SK-N-SH (cell line): ENCODE measurements at regions not wholly inside any gene's neighbourhood (a gene's known extent, or its start where the extent isn't known, plus 50 kb on each side); places are given as distances from the start of the nearest gene placed in this dataset.

ENCODE experiments used
- CTCF ChIA-PET: fragments of 300-600, 350-600 bp; formaldehyde crosslinking; extraction: SDS; loops from one replicate; lab custom pipeline; 2021; lab: Yijun Ruan, JAX
- POLR2A ChIA-PET: fragments of 350-600 bp; sonication (Branson Sonifier 250); formaldehyde crosslinking; extraction: SDS; loops from one replicate; lab custom pipeline; 2020; ENCODE audit warnings: antibody characterized with exemption, inconsistent platforms; lab: Yijun Ruan, JAX
- DNase-seq: peaks from one replicate; pipeline ENCODE4 v3.0.0; 2012
- H2AFZ ChIP-seq: fragments of 200-600 bp; sonication (generic); 2 replicates; pipeline ENCODE4 v1.8.1; 2016; ENCODE audit warnings: antibody characterized with exemption, mild to moderate bottlenecking, low read depth
- H3F3A ChIP-seq: fragments of 200-600 bp; sonication (generic); replicated peaks from 2 replicates; pipeline ENCODE3; 2016; ENCODE audit warnings: antibody characterized with exemption, mild to moderate bottlenecking; ENCODE audit not compliant: insufficient read depth
- H3K27ac ChIP-seq, 2 experiments: fragments of 200-500 bp in 1 of 2; fragments of 200-600 bp in 1 of 2; sonication (Bioruptor generic) in 1 of 2; sonication (generic), shearing (Covaris generic) in 1 of 2; 2 replicates each; pipeline versions ENCODE4 v1.5.1 to v1.6.1; 2014 to 2016; ENCODE audit warnings: low read depth in 2 of 2, inconsistent platforms in 1 of 2, low read length in 1 of 2, mild to moderate bottlenecking in 1 of 2, mixed read lengths in 1 of 2
- H3K27me3 ChIP-seq: fragments of 200-600 bp; sonication (generic), shearing (Covaris generic); 2 replicates; pipeline ENCODE4 v1.6.1; 2016; ENCODE audit warnings: mixed run types; ENCODE audit not compliant: insufficient read depth
- H3K36me3 ChIP-seq, 2 experiments: fragments of 200-500 bp in 1 of 2; fragments of 200-600 bp in 1 of 2; sonication (Bioruptor generic) in 1 of 2; sonication (generic) in 1 of 2; replicated peaks in 1 of 2; 2 replicates each; pipeline versions ENCODE3 to v1.5.1; 2014 to 2016; ENCODE audit warnings: low read length in 1 of 2, mild to moderate bottlenecking in 1 of 2; ENCODE audit not compliant: insufficient read depth in 2 of 2, control insufficient read depth in 1 of 2
- H3K4me1 ChIP-seq, 2 experiments: fragments of 200-500 bp in 1 of 2; fragments of 200-600 bp in 1 of 2; sonication (Bioruptor generic) in 1 of 2; sonication (generic), shearing (Covaris generic) in 1 of 2; 2 replicates each; pipeline versions ENCODE4 v1.5.1 to v1.6.1; 2014 to 2016; ENCODE audit warnings: low read depth in 1 of 2, low read length in 1 of 2, mixed run types in 1 of 2; ENCODE audit not compliant: insufficient read depth in 2 of 2, control insufficient read depth in 1 of 2
- H3K4me2 ChIP-seq: fragments of 200-600 bp; sonication (generic), shearing (Covaris generic); 2 replicates; pipeline ENCODE4 v1.6.1; 2017; ENCODE audit warnings: mixed run types
- H3K4me3 ChIP-seq, 2 experiments: fragments of 200-500 bp in 1 of 2; fragments of 200-600 bp in 1 of 2; sonication (Bioruptor generic) in 1 of 2; sonication (generic), shearing (Covaris generic) in 1 of 2; 2 replicates each; pipeline versions ENCODE4 v1.5.1 to v1.8.1; 2014 to 2016; ENCODE audit warnings: low read depth in 2 of 2, inconsistent platforms in 1 of 2, low read length in 1 of 2, mild to moderate bottlenecking in 1 of 2, mixed read lengths in 1 of 2, moderate library complexity in 1 of 2
- H3K79me2 ChIP-seq: fragments of 200-600 bp; sonication (generic); 2 replicates; pipeline ENCODE4 v1.8.1; 2017; ENCODE audit warnings: mild to moderate bottlenecking; ENCODE audit not compliant: insufficient read depth
- H3K9ac ChIP-seq: fragments of 200-600 bp; sonication (generic); 2 replicates; pipeline ENCODE4 v1.6.1; 2017; ENCODE audit warnings: mixed run types
- H3K9me2 ChIP-seq: fragments of 200-600 bp; sonication (generic); 2 replicates; pipeline ENCODE4 v1.6.1; 2017; ENCODE audit warnings: mixed run types
- H3K9me3 ChIP-seq: fragments of 200-600 bp; sonication (generic); 2 replicates; pipeline ENCODE4 v1.6.1; 2017; ENCODE audit warnings: mixed run types, mild to moderate bottlenecking, moderate library complexity
- H4K20me1 ChIP-seq: fragments of 200-600 bp; sonication (generic); 2 replicates; pipeline ENCODE4 v1.6.1; 2017; ENCODE audit warnings: mild to moderate bottlenecking, mixed run types; ENCODE audit not compliant: insufficient read depth
- CTCF ChIP-seq: fragments of 200-600 bp; sonication (generic); IDR thresholded peaks from 2 replicates; pipeline ENCODE4 v1.6.1; 2017; ENCODE audit warnings: antibody characterized with exemption, mild to moderate bottlenecking, moderate library complexity
- EP300 ChIP-seq, 2 experiments: IDR thresholded peaks; 2 replicates each; pipeline versions ENCODE4 v1.4.0 to v1.6.1; 2012; ENCODE audit warnings: borderline replicate concordance in 1 of 2, low read depth in 1 of 2, low read length in 1 of 2
- FOXM1 ChIP-seq: IDR thresholded peaks from 2 replicates; pipeline ENCODE4 v1.4.0; 2012; ENCODE audit warnings: low read depth, mild to moderate bottlenecking
- MEF2A ChIP-seq: IDR thresholded peaks from 2 replicates; pipeline ENCODE4 v1.4.0; 2012; ENCODE audit warnings: low read depth, borderline replicate concordance
- NRF1 ChIP-seq: IDR thresholded peaks from 2 replicates; pipeline ENCODE4 v1.6.1; 2012; ENCODE audit warnings: low read depth, mild to moderate bottlenecking, low read length
- PBX3 ChIP-seq: IDR thresholded peaks from 2 replicates; pipeline ENCODE4; 2012
- RAD21 ChIP-seq: IDR thresholded peaks from 2 replicates; pipeline ENCODE4 v1.6.1; 2012; ENCODE audit warnings: mild to moderate bottlenecking, low read length
- SIN3A ChIP-seq: IDR thresholded peaks from 2 replicates; pipeline ENCODE4 v1.6.1; 2012; ENCODE audit warnings: low read depth, mild to moderate bottlenecking, low read length, moderate library complexity, borderline replicate concordance
- USF2 ChIP-seq: fragments of 150-350 bp; IDR thresholded peaks from 2 replicates; pipeline ENCODE4 v1.6.1; 2017; ENCODE audit warnings: antibody characterized with exemption, low read length, low read depth, borderline replicate concordance
- ZBTB33 ChIP-seq: IDR thresholded peaks from 2 replicates; pipeline ENCODE4 v1.4.0; 2012; ENCODE audit warnings: low read depth, borderline replicate concordance
- WGBS: methylation state at CpG from one replicate; pipeline ENCODE4 v1.1.6; 2017; ENCODE audit warnings: low lambda C conversion rate; 5-methylcytosine and 5-hydroxymethylcytosine counted together

- no peak for DNase-seq
- no peak overlapping the region for H3K4me3 ChIP-seq
- H3K4me2 ChIP-seq, result no peak overlapping the region
- H3F3A ChIP-seq, result no peaks in the 10 kb centered on the region
- no peaks in the 10 kb centered on the region for H3K36me3 ChIP-seq
- no peak overlapping the region for H2AFZ ChIP-seq
- TF ChIP-seq NRF1 (no peak), USF2 (no peak), ZBTB33 (no peak), MEF2A (no peak), PBX3 (no peak)
- TF ChIP-seq, all 33 proteins: peak for 0
- Histone ChIP-seq H3K9me3 (no peaks in the 10 kb centered on the region), H4K20me1 (no peaks in the 10 kb centered on the region), H3K4me1 (no peaks in the 10 kb centered on the region), H3K9ac (no peak overlapping the region), H3K79me2 (no peaks in the 10 kb centered on the region), H3K27me3 (no peaks in the 10 kb centered on the region), H3K27ac (no peak overlapping the region), H3K9me2 (no peaks in the 10 kb centered on the region)
- ChIA-PET POLR2A (no interaction called here), CTCF (interaction anchor here (0.7 kb wide), 1 partner anchor 237 kb away, joined by 7 read pairs; no protein-coding TSS in a partner anchor)
- 61% methylated on average over 6 of the region's 11 CpGs for WGBS
Observed at GRCh38 chr1:25168193-25169071, 63.9 kb downstream of the SYF2 start.

GRCh38 chr1:25167269-25168192 is 64.8 kb downstream of the SYF2 start:
- TF ChIP-seq RAD21, result no peak
- no peak for TF ChIP-seq EP300 (IDR thresholded peaks at IDR 0.05; ENCODE audit: borderline replicate concordance in 1 of 2, low read depth in 1 of 2, low read length in 1 of 2)
- TF ChIP-seq SIN3A, result no peak
- no peak for TF ChIP-seq MEF2A
- no peak for TF ChIP-seq CTCF
- no peak for TF ChIP-seq FOXM1
- no peak for DNase-seq
- CTCF ChIA-PET, result interaction anchor here (0.7 kb wide), 1 partner anchor 237 kb away, joined by 7 read pairs; no protein-coding TSS in a partner anchor

More at GRCh38 chr1:25167269-25168192, 64.8 kb downstream of the SYF2 start:
- Histone ChIP-seq H2AFZ (no peak overlapping the region), H3K36me3 (no peaks in the 10 kb centered on the region), H3K4me3 (no peak overlapping the region), H3F3A (no peaks in the 10 kb centered on the region), H3K27ac (no peak overlapping the region), H3K9ac (no peak overlapping the region), H3K4me1 (no peaks in the 10 kb centered on the region), H3K9me2 (no peaks in the 10 kb centered on the region), H3K4me2 (no peak overlapping the region), H3K9me3 (no peaks in the 10 kb centered on the region), H4K20me1 (no peaks in the 10 kb centered on the region), H3K27me3 (no peaks in the 10 kb centered on the region), H3K79me2 (no peaks in the 10 kb centered on the region)
- WGBS, result 59% methylated on average over 14 of the region's 17 CpGs
- POLR2A ChIA-PET, result no interaction called here
